ENCODE measurements at regions not wholly inside any gene's neighbourhood (a gene's known extent, or its start where the extent isn't known, plus 50 kb on each side); places are given as distances from the start of the nearest gene placed in this dataset.

DNA sequence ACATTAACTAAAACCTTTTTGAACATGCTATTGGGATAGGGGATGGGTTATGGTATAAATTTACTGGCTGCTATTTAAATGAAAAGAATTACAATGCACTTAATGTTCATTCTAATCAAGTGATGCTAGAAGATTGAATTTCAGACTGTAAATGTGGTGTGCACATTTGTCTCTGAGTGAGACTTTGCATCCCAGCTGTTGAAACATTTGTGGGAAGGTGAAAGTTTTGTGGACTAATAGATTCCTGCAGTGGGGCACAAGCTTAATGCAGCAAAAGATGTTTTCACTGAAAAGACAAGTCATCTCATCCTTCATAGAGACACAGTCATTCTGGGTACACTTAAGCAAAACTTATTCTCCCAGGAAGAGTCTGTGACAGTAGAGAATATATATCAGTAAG, 323.6 kb downstream of the NFIB start:
- no peak for DNase-seq (ENCODE audit: low spot score)

DNA sequence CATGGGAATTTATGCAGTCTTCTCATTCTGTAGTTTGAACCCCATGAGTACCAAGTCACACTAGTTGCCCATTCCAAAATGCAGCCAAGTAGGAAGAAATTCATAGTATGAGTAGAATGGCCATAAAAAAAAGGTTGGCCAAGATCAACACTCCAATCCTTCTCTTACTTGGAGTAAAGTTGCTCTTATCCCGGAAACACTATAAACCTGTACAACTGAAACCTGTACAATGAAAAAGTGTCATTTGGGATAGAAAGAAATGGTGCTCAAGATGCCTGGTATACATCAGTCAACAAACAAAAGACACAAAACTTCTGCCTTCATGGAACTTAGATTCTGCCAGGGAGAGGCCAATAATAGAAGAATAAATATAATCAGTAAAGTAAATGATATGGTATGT, 325.0 kb downstream of the NFIB start:
- no peak for DNase-seq (ENCODE audit: low spot score)

DNA sequence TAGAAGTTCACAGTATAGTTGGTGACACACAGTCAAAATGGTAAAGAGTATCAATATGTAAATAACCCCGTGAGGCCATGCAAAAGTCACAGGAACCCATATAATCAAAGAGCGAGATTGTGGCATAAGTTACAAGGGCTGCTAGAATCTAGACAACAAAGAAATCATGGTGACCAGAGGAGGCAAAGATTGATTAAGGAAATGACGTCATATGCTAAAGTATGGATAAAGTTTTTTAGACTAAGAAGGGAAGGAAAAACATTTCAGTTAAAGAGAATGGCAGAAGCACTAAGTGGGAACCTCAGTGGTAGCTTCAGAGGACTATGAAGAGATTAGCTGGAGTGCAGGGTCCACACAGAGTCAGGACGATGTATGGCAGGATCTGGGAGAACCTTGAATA, 330.3 kb downstream of the NFIB start:
- no peak for DNase-seq (ENCODE audit: low spot score)

DNA sequence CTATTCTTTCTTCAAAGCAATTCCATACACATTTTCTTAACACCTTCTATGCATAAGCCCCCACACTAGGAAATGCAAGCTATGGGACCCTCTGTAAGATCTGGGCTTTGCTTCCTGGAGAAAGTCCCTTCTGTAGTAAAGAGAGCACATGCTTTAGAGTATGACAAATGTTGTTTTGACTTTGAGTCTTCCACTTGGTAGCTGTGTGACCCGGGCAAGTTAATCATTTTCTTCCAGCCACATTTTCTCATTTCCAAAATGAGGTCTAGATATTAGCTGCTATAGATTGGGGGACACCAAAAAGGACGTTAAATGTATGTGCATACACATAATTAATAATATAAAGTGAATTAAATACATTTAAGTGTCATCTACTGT, 334.0 kb downstream of the NFIB start:
- DNase-seq (ENCODE audit: low spot score) = no peak

DNA sequence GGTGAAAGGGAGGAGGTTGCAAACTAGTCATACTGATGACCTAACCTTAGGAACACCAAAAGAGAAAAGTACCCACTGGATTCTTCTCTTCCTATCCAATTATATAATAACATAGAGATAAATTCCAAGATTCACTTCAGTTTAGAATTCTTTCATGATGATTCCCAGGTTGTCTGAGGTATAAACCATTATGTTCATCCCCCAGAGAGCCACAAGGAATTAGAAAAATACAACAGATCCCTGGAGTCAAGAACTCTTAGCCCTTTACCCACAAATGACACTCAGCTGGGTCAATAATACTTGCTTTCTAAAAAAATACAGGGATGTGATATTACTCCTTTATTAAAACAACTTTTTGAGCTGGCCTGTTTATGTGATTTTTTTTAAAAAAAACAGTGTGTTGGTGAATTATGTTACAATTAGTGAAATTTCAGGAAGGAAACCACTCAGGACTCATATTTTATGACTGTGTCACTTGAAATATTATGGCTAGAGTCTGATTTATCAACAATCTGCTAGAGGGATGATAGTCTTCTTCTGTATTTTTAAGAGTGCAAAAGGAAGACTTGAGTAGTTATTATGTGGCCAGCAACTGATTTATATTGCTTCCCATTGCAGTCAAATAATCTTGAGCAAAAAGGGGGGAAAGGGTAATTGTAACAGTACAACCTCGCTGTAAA, 338.2 kb downstream of the NFIB start:
- no peak for DNase-seq (ENCODE audit: low spot score)

DNA sequence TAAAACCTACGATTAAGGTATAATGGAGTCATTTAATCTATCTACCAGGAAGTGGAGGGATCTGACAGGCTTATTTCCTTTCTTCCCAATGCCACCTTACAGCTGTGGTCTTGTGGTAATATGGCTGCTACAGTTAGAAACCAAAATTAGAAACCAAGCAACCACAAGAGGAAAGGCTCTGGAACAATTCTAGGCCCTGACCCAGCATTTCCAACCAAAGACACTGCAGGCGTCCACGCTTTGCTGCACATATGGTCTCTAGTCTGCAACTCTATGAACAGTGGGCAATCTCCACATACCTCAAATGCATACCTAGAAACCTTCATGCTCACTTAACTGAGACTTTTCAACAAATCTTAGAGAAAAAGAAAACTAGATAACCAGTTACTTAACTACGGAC, 339.1 kb downstream of the NFIB start:
- no peak for DNase-seq (ENCODE audit: low spot score)

DNA sequence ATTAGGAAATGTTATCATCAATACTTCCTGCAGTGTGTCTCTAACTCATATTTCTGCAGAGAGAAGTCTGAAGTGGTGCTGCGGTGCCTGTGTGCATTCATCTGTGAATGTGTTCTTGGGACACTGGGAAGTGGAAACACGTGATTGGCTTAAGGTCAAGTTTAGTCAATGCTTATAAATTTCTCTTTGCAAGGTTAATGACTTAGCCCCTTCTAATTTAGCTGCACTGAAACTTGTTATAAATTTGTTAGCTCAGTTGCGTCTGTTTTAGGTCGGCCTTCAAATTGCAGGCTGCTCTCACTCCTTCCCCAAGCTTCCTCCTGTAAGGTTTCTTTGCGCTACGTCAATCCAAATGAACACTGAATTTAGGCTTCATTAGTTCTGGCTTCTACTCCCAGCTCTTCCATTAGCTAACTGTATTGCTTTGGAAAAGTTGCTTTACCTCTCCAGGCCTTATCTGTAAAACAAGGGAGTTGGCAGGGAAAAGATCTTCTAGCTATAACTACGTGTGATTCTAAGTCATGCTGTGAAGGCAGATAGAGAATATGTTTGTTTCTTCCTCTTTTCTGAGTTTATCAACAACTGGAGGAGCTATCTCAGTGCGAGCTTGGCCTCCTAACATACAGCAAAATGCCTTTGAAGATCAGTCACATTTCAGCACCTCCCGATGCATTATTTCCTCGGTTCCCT, 341.8 kb downstream of the NFIB start:
- no peak for DNase-seq (ENCODE audit: low spot score)

DNA sequence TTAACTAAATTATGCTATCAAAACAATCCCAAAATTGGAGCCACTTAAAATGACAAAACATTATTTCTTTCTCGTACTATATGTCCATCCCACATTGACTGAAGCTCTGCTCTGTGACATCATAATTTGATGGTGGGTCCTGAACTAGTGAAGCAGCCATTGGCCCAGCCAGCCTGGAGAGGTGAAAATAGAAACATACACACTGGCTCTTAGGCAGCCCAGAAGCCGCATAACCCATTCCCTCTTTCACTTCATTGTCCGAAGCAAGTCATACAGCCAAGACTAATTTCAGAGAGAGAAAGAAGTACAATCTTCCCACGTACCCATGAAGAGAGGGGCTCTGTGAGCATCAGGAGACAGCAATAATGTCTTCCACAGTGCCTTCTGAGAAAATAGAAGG, 342.5 kb downstream of the NFIB start:
- DNase-seq (ENCODE audit: low spot score) = no peak

DNA sequence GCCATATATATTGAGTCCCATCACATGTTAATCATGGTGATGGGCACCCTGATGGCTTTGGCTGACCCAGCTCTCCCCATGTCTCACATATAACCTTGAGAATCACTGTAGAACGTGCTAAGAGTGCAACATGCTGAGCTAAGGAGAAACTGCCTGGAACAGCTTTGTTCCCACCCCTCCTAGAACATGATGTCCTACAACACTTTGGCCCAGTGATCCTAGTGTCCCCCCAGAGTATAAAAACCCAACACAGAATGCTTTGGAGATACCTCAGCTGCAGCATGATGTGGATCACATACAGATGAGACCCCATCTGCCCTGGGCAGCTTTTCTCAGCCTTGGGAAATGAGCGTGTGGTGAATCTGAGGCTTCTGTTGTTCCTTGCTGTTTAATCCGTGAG, 343.5 kb downstream of the NFIB start:
- DNase-seq (ENCODE audit: low spot score) = no peak

DNA sequence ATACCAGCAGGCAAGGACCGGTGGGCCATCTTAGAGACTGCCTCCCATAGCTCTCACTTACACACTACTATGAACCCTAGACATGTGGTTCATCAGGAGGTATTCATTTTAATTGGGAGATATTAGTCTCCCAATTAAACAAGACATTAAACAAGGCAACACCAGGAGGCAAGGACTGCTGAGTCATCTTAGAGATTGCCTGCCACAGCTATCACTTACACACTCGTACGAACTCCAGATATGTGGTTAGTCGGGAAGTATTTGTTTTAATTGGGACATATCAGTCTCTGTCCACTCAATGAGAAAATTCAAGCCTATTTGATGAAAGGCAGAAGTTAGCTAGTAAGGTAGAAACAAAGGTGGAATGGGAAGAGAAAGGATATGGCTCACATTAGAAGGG, 343.9 kb downstream of the NFIB start:
- DNase-seq (ENCODE audit: low spot score) = no peak

DNA sequence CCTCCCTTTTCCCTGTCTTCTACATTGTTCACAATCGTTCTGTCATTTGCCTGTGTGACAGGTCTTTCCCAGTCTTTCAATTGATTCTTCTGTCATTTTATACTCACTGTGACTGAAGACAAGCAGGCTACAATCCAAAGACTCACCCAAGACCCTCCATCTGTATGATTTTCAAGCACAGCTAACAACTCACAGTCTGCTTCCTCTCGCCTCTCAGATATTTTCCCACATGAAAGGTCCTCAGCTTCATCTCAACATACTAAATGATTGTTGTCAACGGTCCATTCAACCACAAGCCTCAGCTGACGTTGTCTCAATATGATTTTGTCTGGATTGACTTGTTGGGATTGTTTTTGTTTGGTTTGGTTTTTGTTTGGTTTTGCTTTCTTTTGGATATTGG, 346.5 kb downstream of the NFIB start:
- DNase-seq (ENCODE audit: low spot score) = no peak

DNA sequence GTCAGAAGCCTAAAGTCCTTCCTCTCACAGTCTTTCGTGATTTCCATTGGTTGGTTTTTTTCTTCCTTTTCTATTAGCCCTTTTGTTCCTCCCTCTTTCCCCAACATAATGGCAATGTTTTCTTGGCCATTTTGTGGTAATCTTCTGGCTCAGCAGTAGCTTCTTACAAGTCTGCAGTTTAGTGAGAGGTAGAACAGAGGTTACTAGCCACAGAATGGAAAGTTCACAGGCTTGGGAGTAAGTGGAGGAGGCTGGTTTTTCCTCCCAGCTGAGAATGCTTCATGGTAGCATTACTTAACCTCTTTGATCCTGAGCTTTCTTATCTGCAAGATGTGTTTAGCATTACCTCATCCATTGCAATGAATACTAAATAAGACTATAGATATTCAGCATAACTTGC, 346.9 kb downstream of the NFIB start:
- DNase-seq (ENCODE audit: low spot score) = no peak

DNA sequence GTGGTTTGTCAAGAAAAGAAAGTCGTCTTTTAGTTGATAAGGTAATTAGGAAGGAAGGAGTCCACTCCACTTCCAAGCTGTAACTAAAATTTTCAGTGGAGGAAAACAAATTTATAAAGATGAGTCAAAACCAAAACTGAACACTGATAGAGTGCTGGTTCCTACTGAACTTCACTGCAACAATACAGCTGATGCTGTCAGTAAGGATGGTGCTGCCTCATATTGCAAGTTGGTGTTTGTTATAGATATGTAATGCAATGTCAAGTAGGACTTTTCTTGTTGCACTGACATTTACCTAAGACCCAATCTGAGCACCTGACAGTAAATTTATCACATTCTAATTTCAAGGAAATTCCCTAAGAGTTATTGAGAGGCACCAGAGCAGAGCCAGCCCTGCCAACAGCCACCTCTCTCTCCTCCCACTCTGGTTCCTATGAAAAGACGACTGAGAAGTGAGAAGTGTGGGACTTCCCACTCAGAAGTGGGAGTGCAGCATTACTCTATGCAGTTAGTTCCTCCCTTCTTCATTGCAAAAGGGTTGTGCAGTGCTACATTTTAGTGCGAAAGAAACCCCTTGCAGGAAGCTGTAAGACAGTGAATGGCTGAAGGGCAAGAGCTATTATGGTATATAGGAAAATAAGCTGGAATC, 350.8 kb downstream of the NFIB start:
- DNase-seq (ENCODE audit: low spot score) = no peak

DNA sequence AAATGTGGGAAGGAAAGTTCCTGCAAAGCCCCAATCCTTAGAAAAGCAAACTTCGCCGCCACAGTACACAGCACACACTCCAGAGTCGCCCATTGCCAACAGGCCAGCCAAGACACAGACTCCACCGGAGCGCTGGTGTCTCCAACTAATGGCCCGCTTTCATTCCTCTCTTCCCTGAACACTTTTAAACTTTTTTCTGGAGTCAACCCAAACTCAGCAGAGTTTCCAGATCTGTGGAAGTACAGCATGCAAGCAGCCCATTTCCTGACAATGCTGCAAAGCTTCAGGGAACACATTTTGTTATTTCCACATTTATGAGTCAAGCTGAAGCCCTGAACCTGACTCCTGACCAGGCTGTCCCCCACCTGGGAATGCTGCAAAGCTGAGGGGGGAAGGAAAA, 351.9 kb downstream of the NFIB start:
- no peak for DNase-seq (ENCODE audit: low spot score)

DNA sequence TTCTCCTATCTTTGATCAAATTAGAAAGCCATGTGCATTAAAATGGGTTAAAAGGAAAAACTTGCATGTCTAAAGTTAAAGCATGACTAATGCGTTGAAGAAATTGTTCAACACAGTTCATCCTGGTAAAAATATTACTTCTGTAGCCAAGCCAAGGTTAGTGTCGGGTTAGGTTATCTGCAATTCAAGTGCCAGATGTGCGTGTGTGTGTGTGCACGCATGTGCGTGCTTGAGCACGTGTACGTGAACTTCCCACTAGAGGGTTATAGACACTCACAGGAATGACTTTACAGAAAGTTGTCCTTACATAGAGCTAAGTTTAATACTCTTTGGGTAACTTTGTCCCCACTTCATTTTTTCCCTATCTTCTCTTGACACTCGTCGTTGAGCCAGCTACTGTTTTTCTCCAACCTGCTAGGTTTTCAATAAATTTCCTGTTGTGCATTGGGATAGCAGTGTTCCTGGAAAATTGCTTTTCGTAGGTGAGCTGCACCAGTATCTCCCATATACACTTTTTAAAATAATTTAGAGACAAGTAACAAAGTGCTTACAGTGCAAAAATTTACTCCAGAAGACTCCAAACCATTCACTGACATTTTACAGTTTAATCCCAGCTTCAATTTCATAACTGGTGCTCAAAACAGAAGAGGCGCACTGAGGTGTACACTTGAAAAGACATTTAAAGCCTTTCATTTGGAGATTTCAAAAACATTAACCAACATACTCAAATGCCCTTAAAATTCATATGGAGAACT, 353.8 kb downstream of the NFIB start:
- DNase-seq (ENCODE audit: low spot score) = no peak

DNA sequence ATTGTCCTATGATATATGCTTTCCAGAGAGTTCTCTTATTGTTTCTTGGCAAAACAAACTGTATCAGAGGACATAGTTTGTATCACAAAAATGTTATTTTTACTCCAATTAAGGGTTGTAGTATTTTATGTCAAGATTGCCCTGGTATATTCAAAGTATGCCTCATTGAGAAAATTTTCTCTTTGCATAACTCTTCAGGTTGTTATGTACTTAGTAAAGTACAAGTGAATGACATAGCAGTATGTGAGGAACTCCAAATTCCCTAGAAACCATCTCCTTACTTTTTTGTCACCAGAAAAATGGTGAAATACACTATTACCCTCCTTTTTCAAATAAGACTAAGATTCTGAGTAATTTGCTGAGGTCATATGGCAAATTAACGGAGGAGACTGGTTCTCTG, 355.3 kb downstream of the NFIB start:
- DNase-seq (ENCODE audit: low spot score) = no peak

DNA sequence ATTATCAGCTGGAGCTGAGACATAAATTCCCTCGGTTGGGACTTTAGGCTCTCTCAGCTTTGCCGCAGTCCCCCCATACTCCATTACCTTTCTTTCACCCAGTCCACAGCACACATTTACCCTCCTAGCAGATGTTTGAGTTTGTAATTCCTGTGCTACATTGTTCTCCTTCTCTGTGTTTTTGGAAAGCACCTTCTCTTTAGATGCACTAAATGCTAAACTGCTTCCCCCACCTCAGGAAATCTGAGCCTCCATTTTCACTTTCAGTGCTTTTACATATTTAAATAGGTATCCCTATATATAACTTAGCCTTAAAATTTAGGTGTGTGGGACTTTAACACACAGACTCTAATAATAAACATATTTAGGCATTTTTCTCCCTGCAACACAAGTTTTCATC, 356.9 kb downstream of the NFIB start:
- no peak for DNase-seq (ENCODE audit: low spot score)

DNA sequence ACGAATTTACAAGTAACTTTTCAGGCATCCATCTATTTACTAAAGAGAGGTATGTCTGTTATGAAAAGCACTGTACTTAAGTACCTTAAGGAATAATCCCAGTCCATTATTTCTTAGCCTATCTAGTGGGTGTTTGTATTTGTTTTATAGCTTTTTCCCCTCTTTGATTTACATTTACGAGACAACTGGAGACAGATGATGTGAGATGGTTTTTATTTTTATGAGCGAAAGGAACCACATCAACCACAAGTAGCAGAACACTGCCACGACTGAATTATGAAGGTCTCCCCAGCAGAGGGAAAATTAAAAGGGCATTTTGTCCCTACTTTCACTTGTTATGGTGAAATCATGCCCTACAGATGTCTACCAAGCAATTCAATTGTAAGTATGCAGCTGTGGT, 357.8 kb downstream of the NFIB start:
- DNase-seq (ENCODE audit: low spot score) = no peak

DNA sequence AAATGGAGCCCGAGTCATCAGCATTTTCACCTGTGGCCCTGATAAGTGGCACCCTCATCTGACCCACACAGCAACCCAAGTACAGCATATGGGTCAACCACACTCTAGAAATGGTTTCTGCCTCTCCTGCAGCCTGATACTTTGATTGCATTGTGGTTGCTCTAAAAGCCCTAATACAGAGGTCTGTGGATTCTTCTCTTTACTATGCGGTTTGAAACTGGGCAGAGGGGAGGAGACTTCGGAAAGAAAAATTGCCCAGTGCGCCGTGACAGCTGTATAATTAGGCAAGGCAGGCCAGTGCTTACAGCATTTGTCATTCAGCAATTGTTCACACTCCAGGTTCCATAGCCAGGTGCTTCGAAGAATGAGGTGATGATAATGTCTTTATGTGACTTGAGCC, 361.0 kb downstream of the NFIB start:
- no peak for DNase-seq (ENCODE audit: low spot score)

DNA sequence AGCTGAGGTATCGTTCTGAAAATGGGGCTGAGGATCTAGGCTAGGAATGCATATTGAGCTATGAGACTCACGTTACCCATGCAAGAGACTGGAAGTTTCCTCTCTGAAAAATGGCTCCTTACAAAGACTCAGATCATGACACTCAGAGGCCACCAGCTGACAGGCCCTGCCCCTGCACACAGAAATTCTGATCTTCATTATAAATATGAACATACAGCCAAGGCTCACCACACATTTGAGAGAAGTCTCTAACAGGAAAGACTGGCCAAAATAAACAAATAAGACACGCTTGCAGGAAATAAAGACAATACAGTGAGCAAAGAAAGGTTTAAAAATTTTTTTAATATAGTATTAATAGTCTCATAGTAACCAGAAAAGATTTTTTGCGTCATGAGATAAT, 365.9 kb downstream of the NFIB start:
- DNase-seq (ENCODE audit: low spot score) = no peak

DNA sequence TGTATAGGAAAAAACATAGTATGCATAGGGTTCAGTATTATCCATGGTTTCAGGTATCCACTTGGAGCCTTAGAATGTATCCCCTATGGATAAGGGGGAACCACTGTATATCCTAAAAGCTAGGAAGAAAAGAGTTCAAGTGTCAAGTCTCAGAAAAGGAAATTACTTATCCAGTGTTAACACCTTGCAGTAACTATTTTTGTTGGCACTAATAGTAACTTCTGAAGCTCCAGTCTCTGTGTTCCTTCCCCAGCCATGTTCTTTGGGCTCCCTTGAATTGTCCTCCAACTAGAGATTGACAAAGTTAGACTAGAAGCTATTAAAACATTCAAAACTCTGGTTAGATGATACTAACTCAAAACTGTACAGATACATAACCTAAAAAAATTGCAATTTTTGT, 370.8 kb downstream of the NFIB start:
- no peak for DNase-seq (ENCODE audit: low spot score)

DNA sequence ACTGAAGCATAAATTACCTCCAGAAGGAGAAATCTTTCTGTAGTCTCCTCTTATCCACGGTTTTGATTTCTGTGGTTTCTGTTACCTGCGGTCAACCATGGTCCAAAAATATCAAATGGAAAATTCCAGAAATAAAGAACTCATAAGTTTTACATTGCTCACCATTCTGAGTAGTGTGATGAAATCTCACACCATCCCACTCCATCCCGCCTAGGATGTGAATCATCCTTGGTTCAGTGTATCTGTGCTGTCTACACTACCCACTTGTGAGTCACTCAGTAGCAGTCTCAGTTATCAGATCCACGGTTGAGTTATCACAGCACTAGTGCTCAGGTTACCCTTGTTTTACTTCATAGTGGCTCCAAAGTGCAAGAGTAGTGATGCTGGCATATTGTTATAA, 371.2 kb downstream of the NFIB start:
- DNase-seq (ENCODE audit: low spot score) = no peak

DNA sequence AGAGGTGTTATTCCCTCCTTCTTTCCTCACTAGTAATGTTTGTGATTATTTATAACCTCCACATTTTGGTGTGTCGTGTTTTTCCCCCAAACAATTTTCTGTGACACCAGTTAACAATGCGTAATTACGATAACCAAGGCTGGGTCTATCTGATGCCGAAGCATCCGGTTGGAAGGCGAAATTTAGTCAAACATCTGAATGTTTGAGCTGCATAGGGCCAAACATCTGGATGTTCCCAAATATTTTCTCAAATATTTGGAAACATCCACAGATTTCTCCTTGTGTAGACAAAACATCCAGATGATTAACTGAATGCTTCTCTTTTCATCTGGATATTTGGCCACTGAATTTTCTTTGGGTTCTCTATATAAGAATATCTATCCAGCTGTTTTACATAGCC, 371.7 kb downstream of the NFIB start:
- no peak for DNase-seq (ENCODE audit: low spot score)
